ENCODE measurements at regions not wholly inside any gene's neighbourhood (a gene's known extent, or its start where the extent isn't known, plus 50 kb on each side); places are given as distances from the start of the nearest gene placed in this dataset.

GRCh38 chr19:28859811-28860210 is 353.1 kb downstream of the UQCRFS1 start:
- TF ChIP-seq CTCF (IDR thresholded peaks at IDR 0.05) (no peak), POLR2A (IDR thresholded peaks at IDR 0.05) (no peak)
